ENCODE measurements at regions not wholly inside any gene's neighbourhood (a gene's known extent, or its start where the extent isn't known, plus 50 kb on each side); places are given as distances from the start of the nearest gene placed in this dataset.
"Not testable (repeated sequence)": the region's sequence is repeated elsewhere in the genome, so short reads cannot be mapped to it uniquely, and the experiment has no call there.

DNA sequence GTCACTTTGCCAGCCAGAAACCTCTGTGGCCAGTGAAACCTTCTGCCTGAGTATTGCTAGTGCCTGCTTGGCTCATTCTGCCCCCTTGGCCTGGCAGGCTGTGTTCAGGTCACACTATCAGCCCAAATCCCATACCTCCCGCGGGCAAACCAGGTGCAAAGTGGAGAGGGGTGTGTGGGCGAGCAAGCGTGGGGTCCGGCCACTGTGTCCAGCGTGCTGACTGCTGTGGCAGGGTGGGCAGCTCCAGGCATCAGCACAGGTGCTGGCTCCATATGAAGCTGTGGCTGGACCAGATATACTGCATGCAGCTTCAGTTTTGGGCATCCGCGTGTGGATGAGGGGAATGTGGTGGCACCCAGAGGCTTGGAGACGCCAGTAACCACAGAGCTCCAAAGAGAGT, 576.5 kb upstream of the EDIL3 start:
- Histone ChIP-seq H3K27ac (ENCODE audit: low read depth, low read length) (no peak overlapping the region), H3K36me3 (ENCODE audit: control insufficient read depth, insufficient read depth, low read length) (no peaks in the 10 kb centered on the region), H3K9me3 (ENCODE audit: control insufficient read depth, insufficient read depth, low read length) (peaks cover 5% of the 10 kb centered on the region), H3K4me1 (ENCODE audit: control insufficient read depth, insufficient read depth, low read length) (no peaks in the 10 kb centered on the region), H3K27me3 (ENCODE audit: control insufficient read depth, insufficient read depth, low read length) (no peaks in the 10 kb centered on the region), H3K4me3 (ENCODE audit: low read depth, low read length) (no peak overlapping the region)
- DNase-seq (ENCODE audit: low read depth in 4 of 6, low spot score in 6 of 6), result no peak
- WGBS (ENCODE audit: insufficient coverage), result 91% methylated on average over 9 of the region's 9 CpGs

GRCh38 chr5:84961903-84962302, 577.2 kb upstream of the EDIL3 start:
- Histone ChIP-seq H3K27me3 (ENCODE audit: control insufficient read depth, insufficient read depth, low read length) (no peaks in the 10 kb centered on the region), H3K36me3 (ENCODE audit: control insufficient read depth, insufficient read depth, low read length) (no peaks in the 10 kb centered on the region), H3K4me1 (ENCODE audit: control insufficient read depth, insufficient read depth, low read length) (no peaks in the 10 kb centered on the region), H3K27ac (ENCODE audit: low read depth, low read length) (no peak overlapping the region), H3K9me3 (ENCODE audit: control insufficient read depth, insufficient read depth, low read length) (peaks cover 5% of the 10 kb centered on the region), H3K4me3 (ENCODE audit: low read depth, low read length) (no peak overlapping the region)
- 83% methylated on average over 2 of the region's 3 CpGs for WGBS (ENCODE audit: insufficient coverage)
- no peak for DNase-seq (ENCODE audit: low read depth in 4 of 6, low spot score in 6 of 6)

GRCh38 chr5:84983093-84983492, 598.4 kb upstream of the EDIL3 start:
- H3K4me1 ChIP-seq (ENCODE audit: control insufficient read depth, insufficient read depth, low read length), result no peaks in the 10 kb centered on the region
- DNase-seq (ENCODE audit: low read depth in 4 of 6, low spot score in 6 of 6), result no peak
- no peaks in the 10 kb centered on the region for H3K27me3 ChIP-seq (ENCODE audit: control insufficient read depth, insufficient read depth, low read length)
- H3K27ac ChIP-seq (ENCODE audit: low read depth, low read length), result no peak overlapping the region
- no peaks in the 10 kb centered on the region for H3K9me3 ChIP-seq (ENCODE audit: control insufficient read depth, insufficient read depth, low read length)
- H3K36me3 ChIP-seq (ENCODE audit: control insufficient read depth, insufficient read depth, low read length), result no peaks in the 10 kb centered on the region
- no CpG with 5 or more reads among the region's 2 CpGs for WGBS (ENCODE audit: insufficient coverage)
- no peak overlapping the region for H3K4me3 ChIP-seq (ENCODE audit: low read depth, low read length)

GRCh38 chr5:84985148-84985547, 600.5 kb upstream of the EDIL3 start:
- Histone ChIP-seq H3K4me3 (ENCODE audit: low read depth, low read length) (no peak overlapping the region), H3K36me3 (ENCODE audit: control insufficient read depth, insufficient read depth, low read length) (no peaks in the 10 kb centered on the region), H3K9me3 (ENCODE audit: control insufficient read depth, insufficient read depth, low read length) (no peaks in the 10 kb centered on the region), H3K27ac (ENCODE audit: low read depth, low read length) (no peak overlapping the region), H3K4me1 (ENCODE audit: control insufficient read depth, insufficient read depth, low read length) (no peaks in the 10 kb centered on the region), H3K27me3 (ENCODE audit: control insufficient read depth, insufficient read depth, low read length) (no peaks in the 10 kb centered on the region)
- WGBS (ENCODE audit: insufficient coverage), result 36% methylated on average over 2 of the region's 3 CpGs
- DNase-seq (ENCODE audit: low read depth in 4 of 6, low spot score in 6 of 6), result no peak

DNA sequence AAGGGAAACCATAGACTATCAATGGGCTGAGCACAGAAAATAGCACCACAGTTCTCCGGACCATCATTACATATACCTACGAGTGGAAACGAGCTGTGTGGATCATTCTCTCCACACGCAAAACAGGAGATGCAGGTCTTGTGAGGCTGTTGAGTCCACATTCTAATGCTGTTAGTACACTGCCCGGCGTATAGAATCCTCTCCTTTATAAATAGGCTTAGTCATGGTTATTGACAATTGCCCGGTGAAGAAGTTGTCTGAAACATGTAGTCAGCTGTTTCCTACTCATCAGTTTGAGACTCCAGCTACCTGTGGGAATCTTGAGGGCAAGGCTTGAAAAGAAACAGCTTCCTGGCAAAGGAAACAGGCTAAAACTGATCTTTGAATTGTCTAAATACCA, 602.0 kb upstream of the EDIL3 start:
- H3K9me3 ChIP-seq (ENCODE audit: control insufficient read depth, insufficient read depth, low read length), result no peaks in the 10 kb centered on the region
- H3K27me3 ChIP-seq (ENCODE audit: control insufficient read depth, insufficient read depth, low read length), result no peaks in the 10 kb centered on the region
- no peaks in the 10 kb centered on the region for H3K4me1 ChIP-seq (ENCODE audit: control insufficient read depth, insufficient read depth, low read length)
- no peak overlapping the region for H3K27ac ChIP-seq (ENCODE audit: low read depth, low read length)
- DNase-seq (ENCODE audit: low read depth in 4 of 6, low spot score in 6 of 6), result no peak
- no peak overlapping the region for H3K4me3 ChIP-seq (ENCODE audit: low read depth, low read length)
- no CpG with 5 or more reads among the region's 7 CpGs for WGBS (ENCODE audit: insufficient coverage)
- H3K36me3 ChIP-seq (ENCODE audit: control insufficient read depth, insufficient read depth, low read length), result no peaks in the 10 kb centered on the region

GRCh38 chr5:85000671-85001070, 616.0 kb upstream of the EDIL3 start:
- no peaks in the 10 kb centered on the region for H3K27me3 ChIP-seq (ENCODE audit: control insufficient read depth, insufficient read depth, low read length)
- no peaks in the 10 kb centered on the region for H3K36me3 ChIP-seq (ENCODE audit: control insufficient read depth, insufficient read depth, low read length)
- no peaks in the 10 kb centered on the region for H3K9me3 ChIP-seq (ENCODE audit: control insufficient read depth, insufficient read depth, low read length)
- DNase-seq (ENCODE audit: low read depth in 4 of 6, low spot score in 6 of 6), result no peak
- H3K4me1 ChIP-seq (ENCODE audit: control insufficient read depth, insufficient read depth, low read length), result no peaks in the 10 kb centered on the region
- no peak overlapping the region for H3K4me3 ChIP-seq (ENCODE audit: low read depth, low read length)
- H3K27ac ChIP-seq (ENCODE audit: low read depth, low read length), result no peak overlapping the region

GRCh38 chr5:85002026-85002425, 617.3 kb upstream of the EDIL3 start:
- H3K9me3 ChIP-seq (ENCODE audit: control insufficient read depth, insufficient read depth, low read length); H3K4me3 ChIP-seq (ENCODE audit: low read depth, low read length); H3K27me3 ChIP-seq (ENCODE audit: control insufficient read depth, insufficient read depth, low read length); DNase-seq (ENCODE audit: low read depth in 4 of 6, low spot score in 6 of 6); H3K4me1 ChIP-seq (ENCODE audit: control insufficient read depth, insufficient read depth, low read length); H3K27ac ChIP-seq (ENCODE audit: low read depth, low read length); H3K36me3 ChIP-seq (ENCODE audit: control insufficient read depth, insufficient read depth, low read length): not testable (repeated sequence)
- 100% methylated on average over 5 of the region's 9 CpGs for WGBS (ENCODE audit: insufficient coverage)

DNA sequence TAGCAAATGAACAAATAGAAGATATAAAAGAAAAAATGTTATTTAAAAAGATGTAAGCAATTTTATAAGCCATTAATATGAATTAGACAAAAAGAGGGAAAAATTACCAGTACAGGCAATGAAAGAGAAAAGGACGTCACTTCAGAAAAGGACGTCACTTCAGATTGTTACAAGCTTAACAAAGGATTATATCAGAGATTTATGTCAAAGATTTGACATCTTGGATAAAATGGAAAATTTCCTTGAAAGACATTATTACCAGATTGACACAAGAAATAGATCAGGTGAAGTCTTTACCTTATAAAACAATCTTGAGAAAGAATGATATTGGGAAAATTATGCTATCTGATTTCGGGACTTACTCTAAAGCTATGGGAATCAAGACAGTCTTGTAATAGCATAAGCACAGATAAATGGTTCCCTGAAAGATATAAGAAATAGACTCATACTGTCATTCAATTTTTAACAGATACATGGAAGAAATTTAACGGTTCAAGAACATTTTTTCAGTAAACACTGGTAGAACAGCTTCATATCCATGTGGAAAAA, 625.4 kb upstream of the EDIL3 start:
- Histone ChIP-seq H3K36me3 (ENCODE audit: control insufficient read depth, insufficient read depth, low read length) (no peaks in the 10 kb centered on the region), H3K27ac (ENCODE audit: low read depth, low read length) (no peak overlapping the region), H3K4me3 (ENCODE audit: low read depth, low read length) (no peak overlapping the region), H3K27me3 (ENCODE audit: control insufficient read depth, insufficient read depth, low read length) (no peaks in the 10 kb centered on the region), H3K4me1 (ENCODE audit: control insufficient read depth, insufficient read depth, low read length) (no peaks in the 10 kb centered on the region), H3K9me3 (ENCODE audit: control insufficient read depth, insufficient read depth, low read length) (no peaks in the 10 kb centered on the region)
- no peak for DNase-seq (ENCODE audit: low read depth in 4 of 6, low spot score in 6 of 6)
- no CpG with 5 or more reads among the region's 4 CpGs for WGBS (ENCODE audit: insufficient coverage)

GRCh38 chr5:85017261-85017660, 632.6 kb upstream of the EDIL3 start:
- no peaks in the 10 kb centered on the region for H3K36me3 ChIP-seq (ENCODE audit: control insufficient read depth, insufficient read depth, low read length)
- H3K27ac ChIP-seq (ENCODE audit: low read depth, low read length), result no peak overlapping the region
- no peaks in the 10 kb centered on the region for H3K4me1 ChIP-seq (ENCODE audit: control insufficient read depth, insufficient read depth, low read length)
- WGBS (ENCODE audit: insufficient coverage), result no CpG with 5 or more reads among the region's 2 CpGs
- DNase-seq (ENCODE audit: low read depth in 4 of 6, low spot score in 6 of 6), result no peak
- no peaks in the 10 kb centered on the region for H3K27me3 ChIP-seq (ENCODE audit: control insufficient read depth, insufficient read depth, low read length)
- H3K4me3 ChIP-seq (ENCODE audit: low read depth, low read length), result no peak overlapping the region
- peaks cover 1% of the 10 kb centered on the region for H3K9me3 ChIP-seq (ENCODE audit: control insufficient read depth, insufficient read depth, low read length)

- Histone ChIP-seq H3K27me3 (ENCODE audit: control insufficient read depth, insufficient read depth, low read length) (no peaks in the 10 kb centered on the region), H3K4me1 (ENCODE audit: control insufficient read depth, insufficient read depth, low read length) (no peaks in the 10 kb centered on the region), H3K9me3 (ENCODE audit: control insufficient read depth, insufficient read depth, low read length) (no peaks in the 10 kb centered on the region), H3K36me3 (ENCODE audit: control insufficient read depth, insufficient read depth, low read length) (no peaks in the 10 kb centered on the region), H3K4me3 (ENCODE audit: low read depth, low read length) (no peak overlapping the region), H3K27ac (ENCODE audit: low read depth, low read length) (no peak overlapping the region)
- DNase-seq (ENCODE audit: low read depth in 4 of 6, low spot score in 6 of 6), result no peak
Measured at GRCh38 chr5:85030316-85031084, 645.8 kb upstream of the EDIL3 start.

Data from spinal cord (tissue), 9 donors.